Neural cell (in vitro differentiated cells): ENCODE measurements at regions not wholly inside any gene's neighbourhood (a gene's known extent, or its start where the extent isn't known, plus 50 kb on each side); places are given as distances from the start of the nearest gene placed in this dataset.

Experiments
- H2AFZ ChIP-seq: fragments of 200-600, 300-800 bp; sonication (generic), shearing (Covaris generic); 2 replicates; pipeline ENCODE4 v1.6.0; 2014; ENCODE audit warnings: low read depth, mild to moderate bottlenecking, antibody characterized with exemption, low read length, moderate library complexity
- H3F3A ChIP-seq: fragments of 200-600 bp; shearing (Covaris generic); 2 replicates; pipeline ENCODE4 v1.6.1; 2016; ENCODE audit warnings: mild to moderate bottlenecking, moderate library complexity, mixed read lengths, antibody characterized with exemption, low read length; ENCODE audit not compliant: insufficient read depth, poor library complexity, severe bottlenecking
- H3K27ac ChIP-seq: fragments of 200-600, 300-800 bp; sonication (generic), shearing (Covaris generic); 2 replicates; pipeline ENCODE4 v1.5.1; 2014; ENCODE audit warnings: mild to moderate bottlenecking, low read length, moderate library complexity
- H3K27me3 ChIP-seq: fragments of 300-800, 200-600 bp; sonication (generic), shearing (Covaris generic); 2 replicates; pipeline ENCODE4 v1.6.0; 2014; ENCODE audit warnings: mild to moderate bottlenecking, low read depth, low read length, moderate library complexity; ENCODE audit not compliant: insufficient read depth
- H3K36me3 ChIP-seq: fragments of 300-800, 200-600 bp; sonication (generic), shearing (Covaris generic); 2 replicates; pipeline ENCODE4 v1.5.1; 2014; ENCODE audit warnings: mild to moderate bottlenecking, antibody characterized with exemption, low read length, moderate library complexity; ENCODE audit not compliant: insufficient read depth
- H3K4me2 ChIP-seq: fragments of 300-800, 200-600 bp; sonication (generic), shearing (Covaris generic); 2 replicates; pipeline ENCODE4 v1.6.0; 2014; ENCODE audit warnings: mild to moderate bottlenecking, low read length
- H3K4me3 ChIP-seq: fragments of 300-800, 200-600 bp; sonication (generic), shearing (Covaris generic); 2 replicates; pipeline ENCODE4 v1.5.1; 2014; ENCODE audit warnings: mild to moderate bottlenecking, low read length, moderate library complexity
- H3K79me2 ChIP-seq: fragments of 200-600 bp; shearing (Covaris generic); replicated peaks from 2 replicates; pipeline ENCODE4 v1.6.0; 2014; ENCODE audit warnings: mild to moderate bottlenecking, low read length, moderate library complexity; ENCODE audit not compliant: insufficient read depth
- H3K9ac ChIP-seq: fragments of 300-800, 200-600 bp; sonication (generic), shearing (Covaris generic); 2 replicates; pipeline ENCODE4 v1.6.1; 2016; ENCODE audit warnings: mild to moderate bottlenecking, low read length, mixed read lengths
- H3K9me2 ChIP-seq: fragments of 200-600 bp; shearing (Covaris generic); 2 replicates; pipeline ENCODE4 v1.6.1; 2016; ENCODE audit warnings: mild to moderate bottlenecking, low read length, mixed read lengths; ENCODE audit not compliant: insufficient read depth
- H3K9me3 ChIP-seq: fragments of 200-600, 300-800 bp; sonication (generic), shearing (Covaris generic); 2 replicates; pipeline ENCODE4 v1.6.1; 2016; ENCODE audit warnings: mild to moderate bottlenecking, mixed run types, low read length, moderate library complexity, mixed read lengths
- H4K20me1 ChIP-seq: fragments of 200-600 bp; shearing (Covaris generic); 2 replicates; pipeline ENCODE4 v1.6.1; 2016; ENCODE audit warnings: mild to moderate bottlenecking, mixed run types; ENCODE audit not compliant: insufficient read depth
- EP300 ChIP-seq: fragments of 450-650 bp; conservative IDR thresholded peaks from 2 replicates; pipeline ENCODE4 v1.6.1; 2014; ENCODE audit warnings: antibody characterized with exemption, mild to moderate bottlenecking, moderate library complexity; ENCODE audit not compliant: poor library complexity, severe bottlenecking
- EZH2 ChIP-seq: fragments of 200-600, 300-800 bp; shearing (Covaris generic), sonication (generic); IDR thresholded peaks from 2 replicates; pipeline ENCODE4 v1.6.1; 2014; ENCODE audit warnings: antibody characterized with exemption, low read length, borderline replicate concordance, mild to moderate bottlenecking; ENCODE audit not compliant: insufficient read depth, poor library complexity, severe bottlenecking
- MXI1 ChIP-seq: fragments of 450-650 bp; conservative IDR thresholded peaks from 2 replicates; pipeline ENCODE4 v1.6.1; 2014; ENCODE audit warnings: antibody characterized with exemption, mild to moderate bottlenecking; ENCODE audit not compliant: poor library complexity, severe bottlenecking
- POLR2AphosphoS5 ChIP-seq: IDR thresholded peaks from 2 replicates; pipeline ENCODE4 v1.6.1; 2012
- RAD21 ChIP-seq: fragments of 450-650 bp; conservative IDR thresholded peaks from 2 replicates; pipeline ENCODE4 v1.6.1; 2014; ENCODE audit warnings: antibody characterized with exemption, mild to moderate bottlenecking, moderate library complexity
- SMC3 ChIP-seq: fragments of 450-650 bp; conservative IDR thresholded peaks from 2 replicates; pipeline ENCODE4 v1.6.1; 2014; ENCODE audit warnings: antibody characterized with exemption, mild to moderate bottlenecking, moderate library complexity; ENCODE audit not compliant: poor library complexity
- TAF1 ChIP-seq: IDR thresholded peaks from 2 replicates; pipeline ENCODE4 v1.6.1; 2012; ENCODE audit warnings: low read depth
- TF ChIP-seq, protein P1 (sequence below): fragments of 450-650 bp; IDR thresholded peaks from 2 replicates; pipeline ENCODE4 v1.5.1; 2014; ENCODE audit warnings: antibody characterized with exemption, mild to moderate bottlenecking, moderate library complexity; ENCODE audit not compliant: poor library complexity, severe bottlenecking
- TF ChIP-seq, protein P2 (sequence below): IDR thresholded peaks from 2 replicates; pipeline ENCODE4 v1.6.1; 2012; ENCODE audit warnings: borderline replicate concordance

DNA sequence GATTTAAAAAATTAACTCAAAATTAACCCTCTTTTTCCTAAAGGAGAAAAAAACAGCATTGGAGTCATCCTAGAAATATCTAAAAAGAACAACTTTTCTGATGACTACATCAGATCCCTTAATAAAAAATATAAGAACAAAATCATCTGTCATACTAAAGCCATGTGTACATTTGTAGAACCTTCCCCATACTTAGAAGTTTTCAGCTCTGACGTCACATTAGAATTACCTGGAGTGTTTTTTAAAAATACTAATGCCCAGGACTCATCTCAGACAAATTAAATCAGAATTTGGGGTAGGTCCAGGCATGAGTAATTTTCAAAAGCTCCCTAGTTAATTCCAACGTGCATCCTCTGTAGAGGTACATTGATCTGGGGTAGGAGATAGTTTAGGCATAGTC lies 598.0 kb downstream of the DSC3 start:
- Histone ChIP-seq H3K9ac (no peak overlapping the region), H3K36me3 (no peaks in the 10 kb centered on the region), H3K9me2 (no peaks in the 10 kb centered on the region), H3K4me3 (no peak overlapping the region), H3K9me3 (no peaks in the 10 kb centered on the region), H3K27ac (no peak overlapping the region), H3F3A (no peaks in the 10 kb centered on the region), H3K27me3 (no peaks in the 10 kb centered on the region), H2AFZ (no peak overlapping the region), H3K79me2 (no peaks in the 10 kb centered on the region), H3K4me2 (no peak overlapping the region), H4K20me1 (no peaks in the 10 kb centered on the region)
- TF ChIP-seq, protein P1, sequence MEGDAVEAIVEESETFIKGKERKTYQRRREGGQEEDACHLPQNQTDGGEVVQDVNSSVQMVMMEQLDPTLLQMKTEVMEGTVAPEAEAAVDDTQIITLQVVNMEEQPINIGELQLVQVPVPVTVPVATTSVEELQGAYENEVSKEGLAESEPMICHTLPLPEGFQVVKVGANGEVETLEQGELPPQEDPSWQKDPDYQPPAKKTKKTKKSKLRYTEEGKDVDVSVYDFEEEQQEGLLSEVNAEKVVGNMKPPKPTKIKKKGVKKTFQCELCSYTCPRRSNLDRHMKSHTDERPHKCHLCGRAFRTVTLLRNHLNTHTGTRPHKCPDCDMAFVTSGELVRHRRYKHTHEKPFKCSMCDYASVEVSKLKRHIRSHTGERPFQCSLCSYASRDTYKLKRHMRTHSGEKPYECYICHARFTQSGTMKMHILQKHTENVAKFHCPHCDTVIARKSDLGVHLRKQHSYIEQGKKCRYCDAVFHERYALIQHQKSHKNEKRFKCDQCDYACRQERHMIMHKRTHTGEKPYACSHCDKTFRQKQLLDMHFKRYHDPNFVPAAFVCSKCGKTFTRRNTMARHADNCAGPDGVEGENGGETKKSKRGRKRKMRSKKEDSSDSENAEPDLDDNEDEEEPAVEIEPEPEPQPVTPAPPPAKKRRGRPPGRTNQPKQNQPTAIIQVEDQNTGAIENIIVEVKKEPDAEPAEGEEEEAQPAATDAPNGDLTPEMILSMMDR = no peak
- TF ChIP-seq EZH2 (no peak), RAD21 (no peak), MXI1 (no peak), SMC3 (no peak), TAF1 (no peak), POLR2AphosphoS5 (no peak), EP300 (no peak)
- TF ChIP-seq, protein P2, sequence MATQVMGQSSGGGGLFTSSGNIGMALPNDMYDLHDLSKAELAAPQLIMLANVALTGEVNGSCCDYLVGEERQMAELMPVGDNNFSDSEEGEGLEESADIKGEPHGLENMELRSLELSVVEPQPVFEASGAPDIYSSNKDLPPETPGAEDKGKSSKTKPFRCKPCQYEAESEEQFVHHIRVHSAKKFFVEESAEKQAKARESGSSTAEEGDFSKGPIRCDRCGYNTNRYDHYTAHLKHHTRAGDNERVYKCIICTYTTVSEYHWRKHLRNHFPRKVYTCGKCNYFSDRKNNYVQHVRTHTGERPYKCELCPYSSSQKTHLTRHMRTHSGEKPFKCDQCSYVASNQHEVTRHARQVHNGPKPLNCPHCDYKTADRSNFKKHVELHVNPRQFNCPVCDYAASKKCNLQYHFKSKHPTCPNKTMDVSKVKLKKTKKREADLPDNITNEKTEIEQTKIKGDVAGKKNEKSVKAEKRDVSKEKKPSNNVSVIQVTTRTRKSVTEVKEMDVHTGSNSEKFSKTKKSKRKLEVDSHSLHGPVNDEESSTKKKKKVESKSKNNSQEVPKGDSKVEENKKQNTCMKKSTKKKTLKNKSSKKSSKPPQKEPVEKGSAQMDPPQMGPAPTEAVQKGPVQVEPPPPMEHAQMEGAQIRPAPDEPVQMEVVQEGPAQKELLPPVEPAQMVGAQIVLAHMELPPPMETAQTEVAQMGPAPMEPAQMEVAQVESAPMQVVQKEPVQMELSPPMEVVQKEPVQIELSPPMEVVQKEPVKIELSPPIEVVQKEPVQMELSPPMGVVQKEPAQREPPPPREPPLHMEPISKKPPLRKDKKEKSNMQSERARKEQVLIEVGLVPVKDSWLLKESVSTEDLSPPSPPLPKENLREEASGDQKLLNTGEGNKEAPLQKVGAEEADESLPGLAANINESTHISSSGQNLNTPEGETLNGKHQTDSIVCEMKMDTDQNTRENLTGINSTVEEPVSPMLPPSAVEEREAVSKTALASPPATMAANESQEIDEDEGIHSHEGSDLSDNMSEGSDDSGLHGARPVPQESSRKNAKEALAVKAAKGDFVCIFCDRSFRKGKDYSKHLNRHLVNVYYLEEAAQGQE = no peak

DNA sequence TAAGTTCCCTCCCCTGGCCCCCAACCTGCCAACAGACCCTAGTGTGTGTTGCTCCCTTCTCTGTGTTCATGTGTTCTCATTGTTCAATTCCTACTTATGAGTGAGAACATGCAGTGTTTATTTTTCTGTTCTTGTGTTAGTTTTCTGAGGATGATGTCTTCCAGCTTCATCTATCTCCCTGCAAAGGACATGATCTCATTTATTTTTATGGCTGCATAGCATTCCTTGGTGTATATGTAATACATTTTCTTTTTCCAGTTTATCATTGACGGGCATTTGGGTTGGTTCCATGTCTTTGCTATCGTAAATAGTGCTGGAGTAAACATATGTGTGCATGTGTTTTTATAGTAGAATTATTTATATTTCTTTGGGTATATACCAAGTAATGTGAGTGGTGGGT lies 602.2 kb downstream of the DSC3 start:
- no peak for TF ChIP-seq EZH2
- TF ChIP-seq, protein P1 = no peak
- TF ChIP-seq SMC3 = no peak
- no peak for TF ChIP-seq RAD21
- no peak for TF ChIP-seq TAF1
- no peak for TF ChIP-seq MXI1
- TF ChIP-seq POLR2AphosphoS5 = no peak
- no peak for TF ChIP-seq EP300
- TF ChIP-seq, protein P2 = no peak
- Histone ChIP-seq H2AFZ (no peak overlapping the region), H3K27me3 (no peaks in the 10 kb centered on the region), H3F3A (no peaks in the 10 kb centered on the region), H3K9ac (no peak overlapping the region), H3K9me2 (no peaks in the 10 kb centered on the region), H3K9me3 (no peaks in the 10 kb centered on the region), H4K20me1 (no peaks in the 10 kb centered on the region), H3K36me3 (no peaks in the 10 kb centered on the region), H3K27ac (no peak overlapping the region), H3K4me2 (no peak overlapping the region), H3K79me2 (no peaks in the 10 kb centered on the region), H3K4me3 (no peak overlapping the region)
